ENCODE measurements at regions not wholly inside any gene's neighbourhood (a gene's known extent, or its start where the extent isn't known, plus 50 kb on each side); places are given as distances from the start of the nearest gene placed in this dataset.

DNA sequence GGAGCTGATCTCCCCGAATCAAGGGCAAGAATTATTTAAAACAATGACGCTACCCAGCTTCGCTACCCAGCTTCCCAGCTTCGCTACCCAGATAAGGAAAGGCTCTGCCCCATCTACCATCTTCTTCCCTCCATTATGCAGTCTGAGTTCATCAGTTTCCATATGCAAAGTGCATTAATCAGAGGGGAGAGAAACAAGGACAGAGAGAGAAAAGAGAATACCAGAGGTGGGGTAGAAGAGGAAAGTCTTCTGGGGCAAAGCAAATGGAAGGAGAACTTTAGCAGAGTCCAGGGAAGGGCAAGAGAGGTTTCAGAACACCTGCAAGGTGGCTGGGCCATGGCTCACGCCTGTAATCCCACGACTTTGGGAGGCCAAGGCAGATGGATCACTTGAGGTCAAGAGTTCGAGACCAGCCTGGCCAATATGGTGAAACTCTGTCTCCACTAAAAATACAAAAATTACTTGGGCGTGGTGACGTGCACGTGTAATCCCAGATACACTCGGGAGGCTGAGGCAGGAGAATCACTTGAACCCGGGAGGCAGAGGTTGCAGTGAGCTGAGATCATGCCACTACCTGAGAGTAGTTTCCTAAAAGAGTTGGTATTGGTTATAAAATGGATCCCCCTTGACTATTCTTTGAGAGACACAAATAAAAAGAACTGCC is 70.4 kb upstream of the SPATA12 start:
- TF ChIP-seq CTCF (IDR thresholded peaks at IDR 0.05; ENCODE audit: unreplicated experiment), result no peak
- H3K27ac Mint-ChIP-seq, result peak overlapping the region; percentile 31
- peaks cover 36% of the 10 kb centered on the region for H3K4me1 Mint-ChIP-seq (ENCODE audit: low read depth)
- no peak overlapping the region for H3K4me3 Mint-ChIP-seq (ENCODE audit: low read depth)
- H3K27me3 Mint-ChIP-seq, result no peaks in the 10 kb centered on the region
- no peak for DNase-seq (ENCODE audit: low spot score, unreplicated experiment)
- H3K9me3 Mint-ChIP-seq (ENCODE audit: low read depth), result no peaks in the 10 kb centered on the region
- no peaks in the 10 kb centered on the region for H3K36me3 Mint-ChIP-seq (ENCODE audit: insufficient read depth)

DNA sequence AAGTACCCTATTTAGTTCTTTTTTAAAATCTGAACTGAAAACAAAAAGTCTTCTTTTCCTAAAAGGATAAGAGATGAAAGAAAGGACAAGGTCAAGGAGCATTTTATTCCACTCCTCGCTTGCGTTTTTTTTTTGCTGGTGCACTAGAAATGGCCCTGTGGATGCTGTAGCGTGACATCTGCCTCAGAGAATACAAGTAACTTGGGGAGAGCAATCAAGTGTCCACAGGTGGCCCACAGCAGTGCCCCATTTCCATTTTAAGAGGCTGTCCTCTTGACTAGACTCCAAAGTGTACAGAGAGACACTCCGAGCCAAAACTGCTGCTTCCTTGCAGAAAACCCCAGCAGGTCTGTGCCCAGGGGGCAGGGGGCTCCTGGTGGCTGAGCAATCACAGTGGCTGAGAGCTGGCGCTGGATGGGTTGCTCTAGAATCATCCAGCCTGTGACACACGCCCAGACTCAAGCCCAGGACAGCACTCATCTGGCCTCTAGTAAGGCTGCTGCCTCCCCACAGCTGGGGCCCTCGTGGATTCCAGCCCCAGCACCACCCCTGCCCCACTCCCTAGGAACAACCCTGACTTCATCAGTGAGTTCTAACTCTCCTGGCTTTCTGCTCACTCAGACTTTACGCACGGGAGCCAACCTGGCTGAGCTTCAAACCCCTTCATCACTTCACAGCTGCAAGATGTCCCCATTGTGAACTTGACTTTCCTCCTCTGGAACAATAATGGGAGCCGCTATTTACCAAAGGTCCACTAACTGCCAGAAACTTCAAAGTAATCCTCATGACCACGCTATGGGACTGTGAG is 71.1 kb upstream of the SPATA12 start:
- Mint-ChIP-seq H3K36me3 (ENCODE audit: insufficient read depth) (no peaks in the 10 kb centered on the region), H3K27ac (peak overlapping the region; percentile 31), H3K4me3 (ENCODE audit: low read depth) (no peak overlapping the region), H3K27me3 (no peaks in the 10 kb centered on the region), H3K4me1 (ENCODE audit: low read depth) (peaks cover 36% of the 10 kb centered on the region), H3K9me3 (ENCODE audit: low read depth) (no peaks in the 10 kb centered on the region)
- TF ChIP-seq CTCF (IDR thresholded peaks at IDR 0.05; ENCODE audit: unreplicated experiment), result no peak
- DNase-seq (ENCODE audit: low spot score, unreplicated experiment), result no peak

- no peak overlapping the region for H3K4me3 Mint-ChIP-seq (ENCODE audit: low read depth)
- no peaks in the 10 kb centered on the region for H3K27me3 Mint-ChIP-seq
- peak; percentile 89 for TF ChIP-seq CTCF (IDR thresholded peaks at IDR 0.05; ENCODE audit: unreplicated experiment)
- H3K27ac Mint-ChIP-seq, result peak overlapping the region; percentile 40
- H3K9me3 Mint-ChIP-seq (ENCODE audit: low read depth), result no peaks in the 10 kb centered on the region
- H3K36me3 Mint-ChIP-seq (ENCODE audit: insufficient read depth), result no peaks in the 10 kb centered on the region
- peaks cover 36% of the 10 kb centered on the region for H3K4me1 Mint-ChIP-seq (ENCODE audit: low read depth)
- DNase-seq (ENCODE audit: low spot score, unreplicated experiment), result peak; percentile 65
Observed at GRCh38 chr3:56988458-56989168, 71.9 kb upstream of the SPATA12 start.

DNA sequence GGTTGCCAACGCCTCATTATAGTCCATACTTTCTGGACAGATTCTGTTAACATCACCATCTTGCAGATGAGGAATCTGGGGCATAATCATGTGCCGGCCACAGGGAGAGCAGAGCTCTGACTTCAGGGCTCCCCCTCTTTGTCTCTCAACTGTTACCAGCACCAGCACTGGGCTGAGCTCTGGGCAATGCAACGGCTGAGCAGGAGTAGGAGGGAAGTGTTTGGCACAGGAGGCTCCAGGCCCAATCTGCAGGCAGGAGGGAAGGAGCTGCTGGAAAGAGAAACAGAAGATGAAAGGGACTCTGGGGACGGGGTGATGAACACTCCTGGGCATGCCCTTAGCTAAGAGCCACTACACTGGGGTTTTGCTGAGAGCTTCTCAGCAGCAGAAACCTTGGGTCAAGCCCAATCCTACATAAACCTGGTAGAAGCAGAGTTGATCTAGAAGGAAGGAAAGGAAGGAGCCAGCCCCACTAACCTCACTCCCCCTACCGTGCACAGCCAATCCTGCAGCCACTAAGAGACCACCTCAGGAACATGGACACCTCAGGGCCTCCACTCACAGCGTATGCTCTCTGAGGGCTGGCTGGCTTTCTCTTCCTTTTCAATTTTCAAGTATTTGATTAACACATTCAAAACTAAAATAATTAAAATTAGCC is 73.1 kb upstream of the SPATA12 start:
- Mint-ChIP-seq H3K9me3 (ENCODE audit: low read depth) (no peaks in the 10 kb centered on the region), H3K27me3 (no peaks in the 10 kb centered on the region), H3K4me1 (ENCODE audit: low read depth) (peaks cover 30% of the 10 kb centered on the region), H3K27ac (no peak overlapping the region), H3K36me3 (ENCODE audit: insufficient read depth) (no peaks in the 10 kb centered on the region), H3K4me3 (ENCODE audit: low read depth) (no peak overlapping the region)
- peak; percentile 48 for TF ChIP-seq CTCF (IDR thresholded peaks at IDR 0.05; ENCODE audit: unreplicated experiment)
- no peak for DNase-seq (ENCODE audit: low spot score, unreplicated experiment)

GRCh38 chr3:56986347-56986746 is 74.1 kb upstream of the SPATA12 start:
- H3K27me3 Mint-ChIP-seq, result no peaks in the 10 kb centered on the region
- H3K9me3 Mint-ChIP-seq (ENCODE audit: low read depth), result no peaks in the 10 kb centered on the region
- no peaks in the 10 kb centered on the region for H3K36me3 Mint-ChIP-seq (ENCODE audit: insufficient read depth)
- DNase-seq (ENCODE audit: low spot score, unreplicated experiment), result no peak
- H3K27ac Mint-ChIP-seq, result no peak overlapping the region
- no peak overlapping the region for H3K4me3 Mint-ChIP-seq (ENCODE audit: low read depth)
- peaks cover 23% of the 10 kb centered on the region for H3K4me1 Mint-ChIP-seq (ENCODE audit: low read depth)
- no peak for TF ChIP-seq CTCF (IDR thresholded peaks at IDR 0.05; ENCODE audit: unreplicated experiment)
